GM21528 (cell line): ENCODE measurements at regions not wholly inside any gene's neighbourhood (a gene's known extent, or its start where the extent isn't known, plus 50 kb on each side); places are given as distances from the start of the nearest gene placed in this dataset.
"Not testable (repeated sequence)": the region's sequence is repeated elsewhere in the genome, so short reads cannot be mapped to it uniquely, and the experiment has no call there.

Experiments
- ATAC-seq: cut with Tn5 transposase; IDR thresholded peaks from one replicate; pipeline ENCODE4 v1.9.1; 2021; ENCODE audit warnings: mild to moderate bottlenecking, moderate library complexity; ENCODE audit not compliant: unreplicated experiment, low FRiP score

GRCh38 chr11:87885084-87885483, 290.2 kb downstream of the RAB38 start:
- ATAC-seq, result not testable (repeated sequence)

GRCh38 chr11:87879118-87879517, 296.1 kb downstream of the RAB38 start:
- no peak for ATAC-seq

- ATAC-seq, result no peak
These were observed 296.8 kb downstream of the RAB38 start for GRCh38 chr11:87878373-87878825.

GRCh38 chr11:87871056-87871455, 304.2 kb downstream of the RAB38 start:
- no peak for ATAC-seq

- ATAC-seq, result no peak
These were observed 305.2 kb downstream of the RAB38 start for GRCh38 chr11:87870086-87870485.

- ATAC-seq, result no peak
These were observed 308.3 kb downstream of the RAB38 start for GRCh38 chr11:87866951-87867350.

- no peak for ATAC-seq
These were observed 314.2 kb downstream of the RAB38 start for GRCh38 chr11:87861030-87861429.

GRCh38 chr11:87859636-87860035, 315.6 kb downstream of the RAB38 start:
- no peak for ATAC-seq

- no peak for ATAC-seq
These were observed 323.4 kb downstream of the RAB38 start for GRCh38 chr11:87851827-87852226.

- ATAC-seq, result no peak
These were observed 324.0 kb downstream of the RAB38 start for GRCh38 chr11:87851234-87851633.

GRCh38 chr11:87849216-87849615, 326.0 kb downstream of the RAB38 start:
- ATAC-seq, result no peak

GRCh38 chr11:87840786-87841185, 334.5 kb downstream of the RAB38 start:
- no peak for ATAC-seq

- no peak for ATAC-seq
These were observed 343.0 kb downstream of the RAB38 start for GRCh38 chr11:87832211-87832610.

GRCh38 chr11:87820011-87820410, 355.2 kb downstream of the RAB38 start:
- ATAC-seq, result no peak

GRCh38 chr11:87819151-87819550, 356.1 kb downstream of the RAB38 start:
- no peak for ATAC-seq

GRCh38 chr11:87812571-87813365, 362.5 kb downstream of the RAB38 start:
- no peak for ATAC-seq

- no peak for ATAC-seq
These were observed 364.8 kb downstream of the RAB38 start for GRCh38 chr11:87810486-87810885.

GRCh38 chr11:87809256-87809655, 366.0 kb downstream of the RAB38 start:
- ATAC-seq, result no peak

- no peak for ATAC-seq
These were observed 371.1 kb downstream of the RAB38 start for GRCh38 chr11:87804176-87804575.

GRCh38 chr11:87803748-87804147, 371.5 kb downstream of the RAB38 start:
- no peak for ATAC-seq

- ATAC-seq, result not testable (repeated sequence)
These were observed 390.4 kb downstream of the RAB38 start for GRCh38 chr11:87784862-87785261.

- ATAC-seq, result no peak
These were observed 395.2 kb downstream of the RAB38 start for GRCh38 chr11:87780068-87780413.
